Spinal cord (tissue), 9 donors: ENCODE measurements at regions not wholly inside any gene's neighbourhood (a gene's known extent, or its start where the extent isn't known, plus 50 kb on each side); places are given as distances from the start of the nearest gene placed in this dataset.

Experiments used
- DNase-seq, 6 donors: peaks; one replicate each; pipeline versions ENCODE4 v3.0.0 to v3.0.0-alpha.2; 2013 to 2015; ENCODE audit warnings: low spot score in 6 of 6, low read depth in 4 of 6
- H3K27ac ChIP-seq: one replicate; pipeline ENCODE4 v1.5.1; 2013; ENCODE audit warnings: low read depth, low read length, control low read depth
- H3K27me3 ChIP-seq: one replicate; pipeline ENCODE4 v1.6.1; 2013; ENCODE audit warnings: low read length; ENCODE audit not compliant: control insufficient read depth, insufficient read depth
- H3K36me3 ChIP-seq: one replicate; pipeline ENCODE4 v1.6.1; 2013; ENCODE audit warnings: low read length; ENCODE audit not compliant: control insufficient read depth, insufficient read depth
- H3K4me1 ChIP-seq: one replicate; pipeline ENCODE4 v1.6.1; 2013; ENCODE audit warnings: low read length; ENCODE audit not compliant: control insufficient read depth, insufficient read depth
- H3K4me3 ChIP-seq: one replicate; pipeline ENCODE4 v1.5.1; 2013; ENCODE audit warnings: low read depth, low read length, control low read depth
- H3K9me3 ChIP-seq: one replicate; pipeline ENCODE4 v1.6.1; 2013; ENCODE audit warnings: low read length; ENCODE audit not compliant: control insufficient read depth, insufficient read depth
- WGBS: methylation state at CpG from one replicate; pipeline ENCODE4 v1.1.5; 2013; ENCODE audit warnings: missing lambda C conversion rate; ENCODE audit not compliant: insufficient coverage; 5-methylcytosine and 5-hydroxymethylcytosine counted together
- donor health status: healthy.

DNA sequence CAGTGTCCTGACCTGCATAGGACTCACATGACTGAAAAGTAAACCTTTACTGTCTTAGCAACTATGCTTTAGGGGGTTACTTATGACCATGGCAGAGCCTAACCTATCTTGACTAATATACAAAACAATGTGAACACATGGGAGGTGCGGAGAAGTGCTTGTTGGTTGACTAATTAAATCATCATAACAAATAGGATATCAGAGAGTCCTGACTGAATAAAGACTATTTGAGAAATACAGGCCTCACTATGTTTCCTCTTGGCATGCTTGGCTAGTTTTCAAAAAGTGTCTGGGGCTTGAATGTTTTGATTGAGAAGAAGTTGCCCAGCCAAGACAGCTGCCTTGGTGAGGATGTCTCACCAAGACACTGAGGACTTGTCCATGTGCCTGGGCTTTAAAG lies 104.4 kb upstream of the PHYHIPL start:
- Histone ChIP-seq H3K4me1 (no peaks in the 10 kb centered on the region), H3K27me3 (no peaks in the 10 kb centered on the region), H3K4me3 (no peak overlapping the region), H3K9me3 (no peaks in the 10 kb centered on the region), H3K27ac (no peak overlapping the region), H3K36me3 (no peaks in the 10 kb centered on the region)
- WGBS: no CpG with 5 or more reads among the region's 1 CpG
- no peak for DNase-seq

DNA sequence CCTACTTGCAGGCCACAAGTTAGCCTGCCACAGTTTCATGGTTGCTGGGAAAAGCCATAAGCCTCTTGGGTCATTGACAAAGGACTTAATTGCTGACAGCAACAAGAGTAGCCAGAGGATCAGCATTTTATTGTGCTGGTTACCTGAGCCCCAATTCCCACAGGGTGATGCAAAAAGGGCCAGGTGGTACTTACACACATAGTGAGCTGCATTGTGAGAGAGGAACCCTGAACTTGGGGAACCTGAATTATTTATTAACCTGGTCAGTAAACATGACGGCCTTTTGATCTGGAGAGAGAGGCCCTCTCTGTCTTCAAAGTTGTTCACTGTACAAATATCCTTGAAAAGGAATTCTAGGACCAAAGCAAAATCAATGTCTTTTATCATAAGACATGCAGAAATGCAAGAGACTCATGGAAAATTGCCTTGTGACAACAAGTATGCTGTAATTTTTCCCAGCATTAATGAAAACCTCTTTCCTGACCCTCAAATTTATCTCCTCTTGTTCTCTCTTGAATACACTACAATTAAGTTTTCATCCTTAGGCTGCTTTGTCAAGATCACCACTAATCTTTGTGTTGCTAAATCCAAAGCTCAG lies 102.9 kb upstream of the PHYHIPL start:
- Histone ChIP-seq H3K36me3 (no peaks in the 10 kb centered on the region), H3K27me3 (no peaks in the 10 kb centered on the region), H3K4me3 (no peak overlapping the region), H3K4me1 (no peaks in the 10 kb centered on the region), H3K9me3 (no peaks in the 10 kb centered on the region), H3K27ac (no peak overlapping the region)
- no CpG with 5 or more reads among the region's 1 CpG for WGBS
- no peak for DNase-seq

DNA sequence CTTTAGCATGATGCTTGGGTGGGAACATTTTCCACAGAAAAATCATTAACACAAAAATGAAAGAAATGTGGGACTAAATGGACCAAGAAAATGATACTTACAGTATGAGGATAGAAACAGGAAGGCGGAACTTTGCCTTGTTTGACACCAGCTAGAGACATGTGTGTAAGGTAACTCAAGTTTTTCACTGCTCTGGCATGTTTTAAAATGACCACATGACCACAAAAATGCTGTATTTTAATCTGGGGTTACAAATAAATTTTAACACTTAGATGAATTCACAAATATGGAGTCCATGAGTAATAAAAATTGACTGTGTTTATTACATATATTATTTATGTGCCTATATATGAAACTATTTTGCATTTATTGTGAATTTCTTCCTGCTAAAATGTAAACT lies 100.9 kb upstream of the PHYHIPL start:
- H3K9me3 ChIP-seq: no peaks in the 10 kb centered on the region
- no peaks in the 10 kb centered on the region for H3K27me3 ChIP-seq
- H3K27ac ChIP-seq: no peak overlapping the region
- no CpG with 5 or more reads among the region's 1 CpG for WGBS
- H3K36me3 ChIP-seq: no peaks in the 10 kb centered on the region
- no peak for DNase-seq
- H3K4me3 ChIP-seq: no peak overlapping the region
- no peaks in the 10 kb centered on the region for H3K4me1 ChIP-seq

DNA sequence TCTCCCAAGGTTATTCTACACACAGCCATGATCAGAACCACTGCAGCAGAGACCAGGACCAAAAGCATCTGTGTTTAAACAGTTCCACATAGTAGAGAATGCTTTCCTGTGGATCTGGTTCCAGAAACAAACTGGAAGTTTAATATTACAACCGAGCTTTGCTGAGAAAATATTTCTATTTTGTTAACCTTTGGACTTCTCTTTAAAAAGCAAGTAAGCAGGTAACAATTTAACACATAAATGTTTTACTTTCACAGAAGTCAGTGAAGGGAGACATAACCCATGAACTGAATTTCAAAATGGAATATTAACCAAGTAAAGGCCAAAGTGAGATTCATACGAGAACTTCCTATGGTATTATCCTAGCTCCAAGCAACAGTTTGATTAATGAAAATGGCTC lies 98.6 kb upstream of the PHYHIPL start:
- H3K4me3 ChIP-seq: no peak overlapping the region
- no peaks in the 10 kb centered on the region for H3K27me3 ChIP-seq
- WGBS: no CpG with 5 or more reads among the region's 2 CpGs
- no peaks in the 10 kb centered on the region for H3K36me3 ChIP-seq
- no peak overlapping the region for H3K27ac ChIP-seq
- no peak for DNase-seq
- no peaks in the 10 kb centered on the region for H3K4me1 ChIP-seq
- H3K9me3 ChIP-seq: no peaks in the 10 kb centered on the region

DNA sequence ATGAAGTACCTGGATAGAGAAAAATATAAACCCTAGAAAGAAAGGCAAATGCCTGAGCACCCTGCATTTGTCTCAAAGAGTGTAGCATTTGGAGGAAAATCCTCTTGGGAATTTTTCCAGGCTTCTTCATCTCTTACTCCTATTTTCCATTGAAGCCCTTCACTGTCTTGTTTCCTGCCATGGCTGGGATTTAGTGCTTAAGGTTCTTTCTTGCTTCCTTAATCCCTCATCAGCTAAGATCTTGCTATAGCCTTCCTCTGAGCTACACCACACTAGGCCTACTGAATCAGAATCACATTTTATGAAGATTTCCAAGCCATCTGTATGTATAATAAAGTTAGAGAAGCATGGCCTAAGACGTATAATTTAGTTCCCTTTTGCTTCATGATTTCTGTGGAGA lies 97.5 kb upstream of the PHYHIPL start:
- H3K4me1 ChIP-seq: no peaks in the 10 kb centered on the region
- H3K9me3 ChIP-seq: no peaks in the 10 kb centered on the region
- H3K4me3 ChIP-seq: no peak overlapping the region
- H3K36me3 ChIP-seq: no peaks in the 10 kb centered on the region
- no peaks in the 10 kb centered on the region for H3K27me3 ChIP-seq
- H3K27ac ChIP-seq: no peak overlapping the region
- 83% methylated on average over 1 of the region's 1 CpG for WGBS
- DNase-seq: no peak

DNA sequence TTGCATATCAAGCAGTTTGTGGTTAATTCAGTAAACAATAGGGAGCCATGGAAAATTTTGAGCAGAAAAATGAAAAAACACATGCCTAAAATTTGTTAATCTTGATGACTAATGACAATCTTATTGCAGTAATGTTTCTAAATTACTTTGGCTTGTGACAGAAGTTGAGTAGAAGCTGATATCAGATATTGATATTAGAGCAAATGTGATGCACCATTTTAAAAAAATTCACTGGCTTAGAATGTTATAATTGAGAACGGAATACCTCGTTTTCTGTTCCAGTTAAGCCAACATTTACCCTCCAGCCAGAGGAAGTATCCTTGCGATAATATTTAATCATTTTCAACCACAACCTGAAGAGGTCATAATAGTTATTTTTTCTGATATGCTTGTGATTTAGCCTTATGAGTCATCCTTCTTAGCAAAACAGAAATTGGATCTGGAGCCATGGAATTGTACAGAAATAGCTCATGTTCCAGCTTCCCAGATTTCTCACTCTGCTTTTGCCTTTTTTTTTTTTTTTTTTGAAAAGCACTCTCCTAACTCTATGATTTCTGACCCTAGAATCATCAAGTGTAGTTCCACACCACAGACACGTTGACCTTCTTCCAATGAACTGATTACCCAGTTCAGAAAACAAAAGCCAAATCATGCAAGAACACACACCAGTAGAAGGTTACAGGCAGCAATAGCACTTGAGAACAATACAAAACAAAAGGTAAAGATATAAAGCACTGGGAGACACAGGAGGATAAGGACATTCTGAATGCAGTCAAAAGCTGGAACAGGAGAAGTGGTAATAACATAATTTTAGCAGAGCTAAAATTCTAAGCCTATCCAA lies 96.8 kb upstream of the PHYHIPL start:
- Histone ChIP-seq H3K4me3 (no peak overlapping the region), H3K27ac (no peak overlapping the region), H3K36me3 (no peaks in the 10 kb centered on the region), H3K4me1 (no peaks in the 10 kb centered on the region), H3K9me3 (no peaks in the 10 kb centered on the region), H3K27me3 (no peaks in the 10 kb centered on the region)
- WGBS: no CpG with 5 or more reads among the region's 4 CpGs
- no peak for DNase-seq

DNA sequence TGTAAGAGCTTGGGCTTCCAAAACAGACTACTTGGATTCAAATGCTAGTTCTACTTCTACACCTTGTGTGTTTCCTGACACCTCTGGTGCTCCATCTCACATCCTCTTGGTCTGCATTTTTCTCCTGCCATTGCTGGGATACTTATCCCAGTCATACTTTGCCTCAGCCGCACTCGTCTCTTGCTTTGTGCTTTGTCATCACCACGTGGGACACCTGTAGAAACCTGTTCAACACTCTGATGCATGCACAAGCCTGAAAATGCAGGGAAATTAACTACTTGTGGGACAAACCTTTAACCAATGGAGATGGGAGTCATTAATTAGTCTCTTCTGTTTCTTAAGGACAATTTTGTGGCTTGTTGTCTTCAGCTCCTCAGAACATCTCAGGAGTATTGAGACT lies 94.2 kb upstream of the PHYHIPL start:
- DNase-seq: no peak
- no peaks in the 10 kb centered on the region for H3K9me3 ChIP-seq
- H3K4me1 ChIP-seq: no peaks in the 10 kb centered on the region
- no CpG with 5 or more reads among the region's 3 CpGs for WGBS
- H3K36me3 ChIP-seq: no peaks in the 10 kb centered on the region
- no peaks in the 10 kb centered on the region for H3K27me3 ChIP-seq
- H3K4me3 ChIP-seq: no peak overlapping the region
- H3K27ac ChIP-seq: no peak overlapping the region

DNA sequence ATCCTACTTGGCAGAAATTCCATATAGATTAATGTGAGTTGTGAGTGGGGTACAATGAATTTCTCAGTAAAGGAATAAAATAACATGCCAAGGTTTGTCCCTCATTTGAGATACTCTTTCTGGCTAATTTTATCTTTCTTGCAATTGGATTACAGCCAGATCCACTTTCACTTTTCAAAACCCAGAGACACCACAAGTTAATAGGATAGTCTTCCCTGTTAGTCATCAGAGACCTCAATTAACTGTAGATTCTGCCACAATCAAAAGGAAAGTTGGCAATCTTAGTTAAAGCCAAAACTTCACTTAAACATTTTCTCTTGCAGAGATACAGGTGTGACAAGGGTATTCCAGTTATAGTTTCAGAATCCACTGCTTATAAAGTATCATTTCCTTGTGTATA lies 91.4 kb upstream of the PHYHIPL start:
- Histone ChIP-seq H3K4me1 (peaks cover 3% of the 10 kb centered on the region), H3K36me3 (no peaks in the 10 kb centered on the region), H3K27me3 (no peaks in the 10 kb centered on the region), H3K27ac (no peak overlapping the region), H3K4me3 (no peak overlapping the region), H3K9me3 (no peaks in the 10 kb centered on the region)
- no peak for DNase-seq

DNA sequence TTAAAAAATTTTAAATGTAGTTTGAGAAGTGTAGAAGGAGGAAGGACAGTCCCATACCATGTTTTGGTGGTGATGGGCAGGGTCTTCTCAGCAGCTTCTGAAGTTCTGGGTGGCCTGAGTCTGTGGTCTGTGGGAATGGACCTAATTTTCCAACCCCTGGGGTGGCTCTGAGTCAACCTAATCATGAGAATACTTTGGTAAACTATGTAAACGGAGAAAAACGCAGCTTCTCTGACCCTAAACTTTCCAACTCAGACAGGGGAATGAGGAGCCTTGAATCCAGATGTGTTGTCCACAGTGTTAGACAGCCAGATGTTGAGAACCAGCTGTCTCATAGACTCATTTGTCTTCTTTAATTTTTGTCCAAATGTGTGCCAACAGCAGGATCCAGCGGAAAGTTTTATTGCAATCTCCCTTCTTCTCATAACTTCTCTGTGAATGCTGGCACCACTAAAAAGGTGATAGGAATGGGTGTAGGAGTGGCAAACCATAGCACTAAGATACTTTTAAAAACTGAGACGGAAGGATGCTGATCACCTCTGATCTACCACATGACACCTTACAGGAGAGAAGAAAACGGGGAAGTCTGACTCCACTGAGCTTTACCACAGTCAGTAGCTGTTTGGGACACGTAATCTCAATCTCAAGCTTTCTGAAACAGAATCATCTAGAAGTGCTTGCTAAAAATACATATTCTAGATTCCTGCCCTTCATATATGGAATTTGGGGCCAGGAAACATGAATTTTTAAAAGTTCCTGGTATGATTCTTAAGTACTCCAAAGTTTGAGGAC lies 90.5 kb upstream of the PHYHIPL start:
- peaks cover 3% of the 10 kb centered on the region for H3K4me1 ChIP-seq
- no peak overlapping the region for H3K4me3 ChIP-seq
- no peaks in the 10 kb centered on the region for H3K27me3 ChIP-seq
- H3K9me3 ChIP-seq: no peaks in the 10 kb centered on the region
- DNase-seq: no peak
- no peaks in the 10 kb centered on the region for H3K36me3 ChIP-seq
- no peak overlapping the region for H3K27ac ChIP-seq
- 100% methylated on average over 1 of the region's 6 CpGs for WGBS

DNA sequence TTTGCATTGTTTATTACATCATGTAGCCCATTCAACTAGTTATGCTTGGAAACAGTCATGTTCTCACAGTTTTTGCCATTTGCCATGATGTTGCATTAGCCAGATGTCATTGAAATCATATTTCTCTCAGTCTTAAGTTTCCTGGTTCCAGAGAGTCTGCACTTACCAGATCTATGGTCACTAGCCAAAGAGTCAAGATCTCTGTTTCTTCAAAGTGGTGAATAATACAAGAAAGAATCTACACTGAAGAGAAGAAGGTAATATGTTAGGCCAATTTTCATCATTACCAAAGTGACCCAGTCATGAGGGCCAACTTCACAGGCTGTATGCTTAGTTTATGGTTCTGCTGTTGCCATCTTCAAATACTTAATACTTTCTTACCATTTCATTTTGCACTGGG lies 89.0 kb upstream of the PHYHIPL start:
- no peaks in the 10 kb centered on the region for H3K9me3 ChIP-seq
- no peaks in the 10 kb centered on the region for H3K27me3 ChIP-seq
- H3K36me3 ChIP-seq: no peaks in the 10 kb centered on the region
- peaks cover 3% of the 10 kb centered on the region for H3K4me1 ChIP-seq
- H3K4me3 ChIP-seq: no peak overlapping the region
- DNase-seq: no peak
- no peak overlapping the region for H3K27ac ChIP-seq
